H1 (cell line): ENCODE measurements at regions not wholly inside any gene's neighbourhood (a gene's known extent, or its start where the extent isn't known, plus 50 kb on each side); places are given as distances from the start of the nearest gene placed in this dataset.

Experiments
- FOSL1 ChIP-seq: IDR thresholded peaks from 2 replicates; pipeline ENCODE4 v1.6.1; 2011; ENCODE audit warnings: mild to moderate bottlenecking, low read depth, low read length, moderate library complexity; ENCODE audit not compliant: insufficient read depth
- RNF2 ChIP-seq: fragments of 200-900, 300-1000 bp; sonication (generic); IDR thresholded peaks from 2 replicates; pipeline ENCODE4 v1.7.1; 2016; ENCODE audit warnings: borderline replicate concordance, low read depth, mild to moderate bottlenecking, antibody characterized with exemption, low read length; ENCODE audit not compliant: poor library complexity, severe bottlenecking; ENCODE audit errors: missing control alignments
- SP4 ChIP-seq: IDR thresholded peaks from 2 replicates; pipeline ENCODE4 v1.6.1; 2012; ENCODE audit warnings: low read length, inconsistent platforms
- TF ChIP-seq, protein P1 (sequence below): IDR thresholded peaks from 2 replicates; pipeline ENCODE4 v1.6.1; 2012; ENCODE audit warnings: low read length, inconsistent platforms

DNA sequence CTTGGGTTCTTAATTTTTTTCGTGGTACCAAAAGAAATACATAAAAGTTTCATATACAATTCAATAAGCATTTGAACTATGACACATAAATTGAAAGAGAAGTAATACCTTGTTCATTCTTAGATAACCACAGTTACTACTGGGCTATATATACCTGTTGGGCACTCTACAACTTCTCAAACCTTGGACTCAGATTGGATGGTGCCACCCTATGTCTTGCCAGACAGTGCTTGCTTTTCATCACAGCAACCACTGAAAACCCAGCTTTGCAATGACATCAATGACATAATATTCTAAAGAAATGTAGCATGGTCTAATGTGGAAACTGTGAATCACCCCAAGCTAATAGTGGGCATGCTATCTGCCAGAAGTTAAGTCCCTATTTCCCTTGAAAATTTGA lies 62.8 kb upstream of the DPH5 start (continued):
- TF ChIP-seq, protein P1, sequence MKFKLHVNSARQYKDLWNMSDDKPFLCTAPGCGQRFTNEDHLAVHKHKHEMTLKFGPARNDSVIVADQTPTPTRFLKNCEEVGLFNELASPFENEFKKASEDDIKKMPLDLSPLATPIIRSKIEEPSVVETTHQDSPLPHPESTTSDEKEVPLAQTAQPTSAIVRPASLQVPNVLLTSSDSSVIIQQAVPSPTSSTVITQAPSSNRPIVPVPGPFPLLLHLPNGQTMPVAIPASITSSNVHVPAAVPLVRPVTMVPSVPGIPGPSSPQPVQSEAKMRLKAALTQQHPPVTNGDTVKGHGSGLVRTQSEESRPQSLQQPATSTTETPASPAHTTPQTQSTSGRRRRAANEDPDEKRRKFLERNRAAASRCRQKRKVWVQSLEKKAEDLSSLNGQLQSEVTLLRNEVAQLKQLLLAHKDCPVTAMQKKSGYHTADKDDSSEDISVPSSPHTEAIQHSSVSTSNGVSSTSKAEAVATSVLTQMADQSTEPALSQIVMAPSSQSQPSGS, result no peak
- no peak for TF ChIP-seq SP4
- TF ChIP-seq FOSL1, result no peak
- no peak for TF ChIP-seq RNF2
